GM12892 (cell line): ENCODE measurements at regions not wholly inside any gene's neighbourhood (a gene's known extent, or its start where the extent isn't known, plus 50 kb on each side); places are given as distances from the start of the nearest gene placed in this dataset.
A peak's percentile ranks its signal among the peaks of the same experiment; 100 is the strongest.
"Not testable (repeated sequence)": the region's sequence is repeated elsewhere in the genome, so short reads cannot be mapped to it uniquely, and the experiment has no call there.

Experiments used
- DNase-seq: peaks from one replicate; pipeline ENCODE4 v3.0.0; 2011; ENCODE audit not compliant: insufficient read length
- FAIRE-seq: peaks from 2 replicates; lab custom pipeline; 2011; peaks lifted over from hg19 to GRCh38; lab: Jason Lieb, UNC
- POLR2A ChIP-seq: IDR thresholded peaks from 2 replicates; pipeline ENCODE4 v1.6.1; 2011; ENCODE audit warnings: low read depth, low read length, control low read depth
- POLR2AphosphoS5 ChIP-seq: IDR thresholded peaks from 2 replicates; pipeline ENCODE4 v1.6.1; 2011; ENCODE audit warnings: low read depth, low read length, control low read depth
- TAF1 ChIP-seq: IDR thresholded peaks from 2 replicates; pipeline ENCODE4 v1.6.1; 2011; ENCODE audit warnings: low read depth, mild to moderate bottlenecking, control low read depth, low read length, borderline replicate concordance

DNA sequence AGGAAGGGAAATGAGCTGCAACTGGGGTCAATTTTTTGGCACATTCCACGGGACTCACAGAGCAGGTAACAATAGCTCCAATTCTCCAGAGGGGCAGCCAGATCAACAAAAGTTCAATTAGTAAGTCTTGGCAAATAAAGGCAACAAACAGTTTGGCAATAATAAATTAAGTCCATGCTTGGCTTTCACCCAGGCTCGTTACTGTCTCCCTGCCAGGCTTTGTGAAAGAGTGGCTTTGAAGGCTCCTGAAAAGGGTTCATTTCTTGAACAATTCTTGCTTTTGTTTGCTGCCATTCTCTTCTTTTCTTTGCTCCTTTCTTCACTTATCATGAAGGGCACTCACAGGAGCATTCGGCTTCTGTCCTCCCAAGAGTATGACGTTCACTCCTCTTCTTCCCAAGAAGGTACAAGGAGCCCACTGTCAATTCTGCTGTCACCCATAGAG, 123.3 kb downstream of the APIP start:
- DNase-seq (no peak), FAIRE-seq (no peak)
- TF ChIP-seq POLR2A (no peak), POLR2AphosphoS5 (no peak), TAF1 (no peak)

DNA sequence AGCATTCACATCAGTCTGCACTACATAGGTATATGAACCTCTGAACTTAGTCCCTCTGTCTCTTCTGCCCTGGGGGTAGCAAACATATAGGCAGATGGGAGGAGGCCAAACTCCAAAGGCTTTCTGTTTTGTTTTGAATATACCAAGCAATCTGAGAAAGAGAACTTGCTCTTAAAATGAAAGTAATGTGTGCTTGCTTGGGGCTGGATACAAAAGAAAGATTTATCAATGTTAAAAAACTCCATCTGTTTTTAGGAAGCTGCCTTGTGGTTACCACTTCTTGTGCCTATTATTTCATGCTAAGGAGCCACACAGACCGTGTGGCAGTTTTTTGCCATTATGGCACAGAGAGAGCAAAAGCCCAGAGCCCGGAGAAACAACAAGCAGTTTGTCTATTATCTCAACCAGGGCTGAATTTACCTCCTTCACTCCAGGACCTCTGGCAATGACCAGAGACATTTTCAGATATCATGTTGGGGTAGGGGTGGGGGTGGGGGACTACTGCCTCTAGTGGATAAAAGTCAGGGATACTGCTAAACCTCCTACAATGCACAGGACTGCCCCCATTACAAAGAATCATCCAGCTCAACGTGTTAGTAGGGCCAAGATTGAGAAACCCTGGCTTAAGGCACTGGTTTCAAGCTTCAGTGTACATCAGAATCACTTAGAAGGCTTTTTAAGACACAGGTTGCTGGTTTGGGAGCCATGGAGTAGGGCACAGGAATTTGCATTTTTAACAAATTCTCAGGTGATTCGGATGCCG, 124.2 kb downstream of the APIP start:
- TF ChIP-seq TAF1: no peak
- TF ChIP-seq POLR2AphosphoS5: no peak
- TF ChIP-seq POLR2A: no peak
- peak; percentile 62 for FAIRE-seq
- no peak for DNase-seq

DNA sequence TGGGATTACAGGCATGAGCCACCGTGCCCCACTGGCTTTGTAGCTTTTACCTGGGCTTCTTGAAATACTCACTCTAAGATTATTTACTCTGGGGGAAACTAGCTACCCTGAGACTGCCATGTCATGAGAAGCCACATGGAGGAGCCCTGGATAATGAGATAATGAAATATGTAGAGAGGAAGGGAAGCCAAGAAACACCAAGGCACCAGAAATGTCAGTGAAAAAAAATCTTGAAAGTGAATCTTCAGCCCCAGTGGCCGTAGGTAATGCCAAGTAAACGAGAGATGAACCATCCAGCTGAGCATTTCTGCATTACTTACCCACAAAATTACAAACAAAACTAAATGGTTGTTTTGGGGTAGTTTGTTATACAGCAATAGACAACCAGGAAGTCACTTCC, 125.6 kb downstream of the APIP start:
- TF ChIP-seq TAF1: no peak
- no peak for TF ChIP-seq POLR2A
- TF ChIP-seq POLR2AphosphoS5: no peak
- FAIRE-seq (no peak), DNase-seq (no peak)

DNA sequence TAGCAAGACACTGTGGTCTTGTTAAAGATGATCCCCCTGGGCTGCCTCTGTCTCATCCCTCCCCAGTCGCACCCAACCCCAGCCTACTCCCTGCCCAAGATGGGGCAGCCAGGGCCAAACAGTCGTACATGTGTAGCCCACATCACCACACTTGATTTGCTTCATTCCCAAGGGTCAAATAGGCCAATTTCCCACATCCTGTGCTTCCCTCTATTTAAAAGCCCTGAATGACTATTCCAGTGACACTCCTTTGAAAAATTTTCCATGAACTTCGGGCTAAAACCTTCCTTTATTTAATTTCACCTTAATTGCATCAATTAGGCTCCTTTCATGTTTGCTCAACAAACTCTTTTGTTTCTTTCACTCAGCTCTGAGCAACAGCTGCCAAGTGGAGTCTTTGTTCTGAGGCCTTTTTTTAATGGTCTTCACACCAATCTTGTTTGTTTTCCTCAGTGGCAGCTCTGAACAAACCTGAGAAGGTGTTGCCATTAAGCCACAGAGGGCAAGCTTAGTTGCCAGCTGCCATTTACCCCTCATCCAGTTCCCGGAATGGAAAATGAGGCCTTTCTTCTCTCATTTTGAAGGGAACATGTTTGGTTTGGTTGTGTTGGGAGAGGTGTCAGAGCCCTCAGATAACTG, 126.9 kb downstream of the APIP start:
- FAIRE-seq: no peak
- TF ChIP-seq POLR2A (no peak), TAF1 (no peak), POLR2AphosphoS5 (no peak)
- no peak for DNase-seq

DNA sequence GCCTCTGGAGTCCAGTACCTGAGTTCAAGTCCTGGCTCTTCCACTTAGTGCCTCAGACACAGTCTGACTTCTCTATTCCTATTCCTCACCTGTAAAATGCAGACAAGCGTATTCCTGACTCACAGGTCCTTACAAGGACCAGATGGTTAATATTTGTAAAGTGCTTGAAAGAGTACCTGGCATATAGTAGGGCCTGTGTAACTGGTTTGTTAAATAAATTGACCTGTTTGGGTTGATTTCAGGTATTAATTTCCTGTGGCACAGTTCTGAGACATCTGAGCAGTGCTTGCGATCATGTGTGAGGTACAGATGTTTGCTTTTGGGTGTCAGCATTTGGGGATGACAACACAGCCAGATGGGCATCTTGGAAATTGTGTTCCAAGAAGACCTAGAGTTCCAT, 127.5 kb downstream of the APIP start:
- TF ChIP-seq POLR2A (no peak), POLR2AphosphoS5 (no peak), TAF1 (no peak)
- DNase-seq: no peak
- no peak for FAIRE-seq

DNA sequence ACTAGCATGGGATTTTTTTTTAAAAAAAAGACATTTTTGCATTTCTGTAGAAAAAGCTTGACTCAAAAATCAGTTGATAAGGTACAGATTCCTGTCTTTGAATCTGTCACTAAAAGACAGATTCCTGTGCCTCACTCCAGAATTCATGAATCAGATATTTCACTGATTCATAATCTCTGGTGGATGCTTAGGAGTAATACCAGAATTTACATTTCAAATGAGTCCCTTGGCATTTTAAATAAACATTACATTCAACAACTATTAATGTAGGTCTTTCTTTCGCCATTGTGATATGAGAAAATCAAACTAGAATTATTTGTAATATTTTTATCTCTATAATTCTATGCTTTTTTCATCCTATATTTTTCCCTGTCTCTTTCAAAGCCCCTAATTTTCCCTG, 128.3 kb downstream of the APIP start:
- no peak for DNase-seq
- no peak for TF ChIP-seq POLR2A
- TF ChIP-seq POLR2AphosphoS5: no peak
- TF ChIP-seq TAF1: no peak
- FAIRE-seq: no peak

DNA sequence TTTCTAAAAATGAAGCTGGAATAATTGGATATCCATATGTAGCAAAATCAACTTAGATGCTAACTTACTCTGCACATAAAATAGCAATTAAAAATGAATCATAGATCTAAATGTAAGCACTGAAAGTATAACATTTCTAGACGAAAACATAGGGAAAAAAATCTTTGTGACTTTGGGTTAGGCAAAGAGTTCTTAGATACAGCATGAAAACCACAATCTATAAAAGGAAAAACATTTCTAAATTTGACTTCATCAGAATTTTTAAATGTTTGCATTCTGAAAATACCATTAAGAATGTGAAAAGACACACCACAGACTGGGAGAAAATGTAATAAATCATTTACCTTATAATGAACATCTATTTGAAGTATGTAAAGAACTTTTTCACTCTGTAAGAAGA, 128.8 kb downstream of the APIP start:
- no peak for DNase-seq
- FAIRE-seq: no peak
- no peak for TF ChIP-seq TAF1
- no peak for TF ChIP-seq POLR2AphosphoS5
- no peak for TF ChIP-seq POLR2A

DNA sequence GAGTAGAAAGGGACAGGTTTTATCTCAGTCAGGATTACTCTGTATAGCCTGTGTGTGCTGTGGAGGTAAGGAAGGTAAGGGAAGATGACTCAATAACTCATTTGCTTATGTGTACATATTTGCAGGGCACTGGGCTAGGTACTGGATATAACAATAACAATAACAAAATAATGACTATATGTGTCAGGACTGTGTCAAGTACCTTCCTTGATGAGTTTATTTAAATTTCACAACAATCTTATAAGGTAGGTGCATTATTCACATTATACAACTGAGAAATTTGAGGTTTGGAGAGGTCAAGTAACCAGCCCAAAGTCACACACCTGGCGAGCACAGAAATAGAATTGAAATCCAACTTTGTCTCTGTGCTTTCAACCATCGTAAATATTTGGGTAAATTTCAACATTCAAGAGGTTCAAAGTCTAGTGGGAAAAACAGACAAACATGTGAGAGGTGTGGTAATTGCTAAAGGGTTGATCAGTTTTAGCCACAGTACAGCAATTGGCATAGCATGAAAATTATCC, 131.8 kb downstream of the APIP start:
- no peak for TF ChIP-seq POLR2A
- no peak for TF ChIP-seq POLR2AphosphoS5
- no peak for TF ChIP-seq TAF1
- DNase-seq (no peak), FAIRE-seq (no peak)

DNA sequence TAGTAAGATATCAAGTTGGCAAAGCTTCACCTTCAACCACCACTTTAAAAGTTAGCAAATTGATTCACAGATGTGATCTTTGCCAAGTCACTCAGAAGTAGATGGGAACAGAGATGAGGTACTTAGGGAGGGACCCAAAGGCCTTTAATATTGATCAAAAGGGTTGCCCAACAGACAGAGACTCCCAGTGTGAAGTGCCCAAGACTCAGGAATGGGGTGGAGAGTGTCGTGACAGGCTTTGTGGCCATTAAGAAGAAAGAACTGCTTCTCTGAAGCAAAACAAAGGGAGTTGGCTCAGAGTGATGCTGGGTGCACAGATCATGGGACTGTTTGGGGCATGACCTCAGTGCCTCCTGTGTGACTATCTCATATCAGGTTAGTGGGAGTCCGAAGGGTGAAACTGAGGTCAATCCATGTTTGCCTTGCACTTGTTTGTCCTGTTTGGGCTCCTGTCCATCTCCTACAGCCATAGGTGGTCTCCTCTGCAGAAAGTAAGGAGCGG, 132.3 kb downstream of the APIP start:
- no peak for FAIRE-seq
- no peak for DNase-seq
- no peak for TF ChIP-seq POLR2A
- TF ChIP-seq TAF1: no peak
- TF ChIP-seq POLR2AphosphoS5: no peak

DNA sequence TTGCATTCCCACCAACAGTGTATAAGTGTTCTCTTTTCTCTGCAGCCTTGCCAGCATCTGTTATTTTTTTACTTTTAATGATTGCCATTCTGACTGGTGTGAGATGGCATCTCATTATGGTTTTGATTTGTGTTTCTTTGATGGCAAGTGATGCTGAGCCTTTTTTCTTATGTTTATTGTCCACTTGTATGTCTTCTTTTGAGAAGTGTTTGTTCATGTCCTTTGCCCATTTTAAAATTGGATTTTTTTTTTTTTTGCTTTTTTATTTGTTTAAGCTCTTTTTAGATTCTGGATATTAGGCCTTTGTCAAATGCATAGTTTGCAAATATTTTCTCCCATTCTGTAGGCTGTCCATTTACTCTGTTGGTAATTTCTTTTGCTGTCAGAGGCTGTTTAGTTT, 134.4 kb downstream of the APIP start:
- FAIRE-seq, DNase-seq: not testable (repeated sequence)

DNA sequence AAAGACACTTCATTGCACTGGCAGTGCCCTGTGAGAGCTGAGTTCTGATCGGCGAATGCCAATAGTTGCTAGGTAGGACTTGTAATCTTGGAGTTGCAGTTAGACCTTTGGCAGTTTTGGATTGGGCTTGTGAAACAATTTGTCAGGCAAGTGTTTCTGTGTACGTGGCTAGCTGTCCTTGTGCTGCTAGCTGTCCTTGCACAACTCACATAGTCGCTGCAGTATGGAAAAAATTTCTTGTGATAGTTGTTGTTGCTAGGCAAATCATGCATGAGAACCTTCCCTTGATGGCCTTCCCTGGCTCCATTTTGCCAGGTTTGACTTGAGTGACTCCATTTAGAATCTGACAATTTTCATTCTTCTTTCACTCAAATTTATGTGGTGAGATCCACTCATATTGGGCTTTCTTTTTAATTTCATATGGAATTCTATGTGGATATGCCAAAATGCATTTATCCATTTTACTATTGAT, 140.7 kb downstream of the APIP start:
- TF ChIP-seq TAF1: no peak
- no peak for TF ChIP-seq POLR2AphosphoS5
- TF ChIP-seq POLR2A: no peak
- no peak for FAIRE-seq

More for the DNA sequence above, 140.7 kb downstream of the APIP start:
- no peak for DNase-seq
